HG03469 (cell line): ENCODE measurements at regions not wholly inside any gene's neighbourhood (a gene's known extent, or its start where the extent isn't known, plus 50 kb on each side); places are given as distances from the start of the nearest gene placed in this dataset.

Experiments
- ATAC-seq: cut with Tn5 transposase; IDR thresholded peaks from one replicate; pipeline ENCODE4 v1.9.1; 2021; ENCODE audit warnings: mild to moderate bottlenecking, moderate library complexity, moderate number of reproducible peaks; ENCODE audit not compliant: unreplicated experiment

DNA sequence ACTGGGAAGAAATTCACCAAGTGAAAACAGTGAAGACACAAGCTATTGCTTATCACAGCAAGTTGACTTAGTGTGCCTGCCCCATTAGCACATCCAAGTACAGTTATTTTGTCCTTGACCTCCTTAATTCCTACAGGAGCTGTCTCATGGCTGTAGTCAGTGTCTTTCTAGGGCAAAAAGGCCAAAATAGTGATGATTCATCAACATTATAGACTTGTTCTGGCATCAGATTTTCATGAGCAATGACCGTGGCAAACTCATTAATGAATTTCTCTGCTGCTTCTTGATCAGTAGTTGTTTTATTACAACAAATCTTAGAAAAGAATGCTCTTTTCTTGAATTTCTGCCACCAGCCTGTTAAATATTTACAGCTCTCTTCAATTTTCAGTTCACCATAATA, 1169.3 kb upstream of the DDX18 start:
- no peak for ATAC-seq

DNA sequence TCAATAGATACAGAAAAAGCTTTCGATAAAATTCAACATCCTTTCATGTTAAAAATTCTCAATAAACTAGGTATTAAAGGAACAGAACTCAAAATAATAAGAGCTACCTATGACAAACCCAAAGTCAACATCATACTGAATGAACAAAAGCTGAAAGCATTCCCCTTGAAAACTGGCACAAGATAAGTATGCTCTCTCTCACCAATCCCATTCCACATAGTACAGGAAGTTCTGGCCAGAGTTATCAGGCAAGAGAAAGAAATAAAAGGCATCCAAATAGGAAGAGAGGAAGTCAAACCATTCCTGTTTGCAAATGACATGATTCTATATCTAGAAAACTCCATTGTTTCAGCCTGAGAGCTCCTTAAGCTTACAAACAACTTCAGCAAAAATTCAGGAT, 1145.8 kb upstream of the DDX18 start:
- ATAC-seq: no peak

DNA sequence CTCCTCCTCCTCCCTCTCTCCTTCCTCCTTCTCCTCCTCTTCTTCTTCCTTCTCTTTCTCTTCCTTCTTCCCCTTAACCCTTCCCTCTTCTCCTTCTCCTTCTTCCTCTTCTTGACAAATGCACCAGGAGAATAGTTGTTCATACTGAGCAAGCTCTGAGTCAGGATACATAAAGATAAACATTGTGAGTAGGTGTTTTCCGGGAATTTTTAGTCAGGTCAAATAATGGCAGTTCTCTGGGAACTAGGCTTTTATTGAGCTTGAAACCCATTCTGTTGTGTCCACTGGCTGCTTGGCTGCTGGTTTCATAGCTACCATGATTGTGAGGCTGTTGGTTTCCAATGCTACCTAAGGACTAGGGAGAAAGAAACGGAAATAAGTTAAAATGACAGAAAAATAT, 1144.7 kb upstream of the DDX18 start:
- no peak for ATAC-seq

DNA sequence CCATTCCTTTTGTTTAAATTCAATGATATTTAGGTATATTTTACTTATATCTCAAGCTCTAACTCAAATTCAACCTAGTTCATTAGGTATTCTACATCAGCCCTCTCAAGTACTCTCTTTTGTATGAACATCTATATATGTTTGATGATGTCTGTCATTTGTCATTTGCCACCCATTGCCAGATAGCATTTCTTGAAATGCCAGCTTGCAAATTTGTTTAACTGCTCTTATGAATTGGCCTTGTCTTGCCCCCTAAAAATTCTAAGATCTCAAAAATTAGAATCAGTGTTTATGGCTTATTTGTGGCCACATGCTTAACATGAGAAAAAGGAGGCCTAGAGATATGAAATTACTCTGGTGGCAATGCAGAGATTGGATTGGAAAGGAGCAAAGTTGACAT, 1140.3 kb upstream of the DDX18 start:
- no peak for ATAC-seq

DNA sequence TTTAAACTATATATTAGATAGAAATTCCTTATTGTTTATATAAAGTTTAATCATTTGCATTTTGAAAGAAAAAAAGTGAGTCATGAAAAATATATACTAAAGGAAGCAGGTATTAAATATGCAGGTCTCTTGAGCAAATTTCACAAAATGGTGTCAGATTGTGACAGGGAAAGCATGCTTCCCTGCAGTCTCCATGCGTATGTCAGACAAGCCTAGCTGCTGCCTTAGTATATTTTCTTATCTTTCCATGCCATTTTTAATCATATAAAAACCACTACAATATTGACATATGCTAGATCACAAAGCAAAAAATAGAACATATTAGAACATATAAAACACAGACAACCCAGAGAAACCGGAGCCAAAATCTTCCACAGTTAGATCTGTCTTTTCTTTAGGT, 1137.7 kb upstream of the DDX18 start:
- no peak for ATAC-seq

DNA sequence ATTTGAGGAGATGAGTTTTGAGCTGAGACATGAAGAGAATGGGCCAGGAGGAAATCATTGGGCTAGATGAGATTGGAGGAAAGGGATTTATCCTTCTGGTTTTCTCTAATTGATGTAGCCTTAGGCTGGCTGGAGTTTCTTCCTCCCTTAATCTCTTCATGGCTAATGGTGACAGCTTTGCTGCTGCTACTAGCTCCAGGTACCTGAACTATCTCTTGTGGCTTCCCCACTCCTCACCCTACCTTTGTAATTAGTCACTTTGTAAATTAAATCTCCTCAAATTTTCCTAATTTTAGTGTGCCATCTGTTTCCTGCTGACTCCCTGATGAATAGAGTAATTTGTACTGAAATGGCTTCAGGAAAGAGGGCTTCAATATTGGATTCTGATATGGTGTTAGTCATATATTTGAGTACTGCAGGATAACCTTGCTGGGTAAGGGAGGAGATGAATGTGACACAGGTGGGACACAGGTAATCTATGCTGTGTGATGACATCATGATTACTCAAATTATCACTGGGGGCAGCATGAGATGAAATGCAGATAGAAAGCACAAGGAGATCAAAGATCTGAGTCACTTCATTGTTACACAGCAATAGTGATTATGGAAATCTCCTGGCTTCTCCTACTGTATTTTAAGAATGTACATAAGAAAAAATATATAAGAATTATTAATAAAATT, 1134.1 kb upstream of the DDX18 start:
- ATAC-seq: no peak

DNA sequence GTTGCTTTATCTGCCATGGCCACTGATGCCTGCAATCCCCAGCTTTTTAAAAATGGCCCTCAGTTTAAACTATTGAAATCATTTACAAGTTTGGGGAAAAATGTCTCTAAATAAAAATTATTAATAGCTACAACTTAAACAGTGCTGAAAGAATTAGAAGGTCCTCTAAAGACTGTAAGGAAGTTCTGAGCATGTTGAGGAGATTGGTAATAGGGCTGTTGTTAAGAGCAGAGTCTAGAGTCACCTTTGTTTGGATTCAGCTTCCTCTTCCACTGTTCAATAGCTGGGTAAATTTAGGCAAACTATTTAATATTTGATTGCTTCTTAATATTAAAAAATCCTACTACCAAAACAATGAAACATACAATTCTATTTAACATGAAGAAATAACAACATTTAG, 1127.1 kb upstream of the DDX18 start:
- ATAC-seq: no peak

DNA sequence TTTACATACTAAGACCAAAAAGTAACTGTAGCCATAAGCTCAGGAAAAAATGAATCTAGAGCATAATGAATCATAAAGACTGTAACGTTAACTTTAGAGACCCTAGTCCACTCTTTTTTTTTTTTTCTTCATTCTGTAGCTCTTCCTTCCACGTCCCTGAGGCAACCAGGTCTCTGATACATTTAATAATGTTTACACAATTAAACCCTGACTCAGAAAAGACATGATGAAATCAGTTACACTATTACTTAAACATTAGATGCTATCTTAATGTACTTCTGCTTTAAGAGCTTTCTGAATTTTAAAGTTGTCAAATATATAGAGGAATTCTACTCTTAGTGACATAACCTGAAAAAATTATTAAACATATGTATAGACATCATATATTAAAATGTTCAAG, 1121.5 kb upstream of the DDX18 start:
- no peak for ATAC-seq

DNA sequence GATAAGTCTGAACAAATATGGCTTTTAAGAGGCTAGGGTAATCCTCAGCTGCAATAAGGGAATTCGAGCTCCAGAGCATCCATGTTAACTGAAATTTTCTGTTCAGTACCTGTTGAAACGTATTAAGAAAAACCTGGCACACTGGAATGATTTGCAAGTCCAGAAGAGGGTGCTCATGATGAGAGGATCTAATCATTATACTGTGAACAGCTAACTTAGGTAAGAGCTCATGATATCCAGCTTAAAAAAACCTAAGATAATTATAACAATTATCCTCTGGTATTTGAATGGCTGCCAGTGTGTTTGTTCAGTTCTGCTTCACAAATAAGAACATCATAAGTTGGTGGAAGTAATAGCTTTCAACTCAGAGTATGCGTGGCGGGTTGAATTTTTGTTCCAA, 1118.3 kb upstream of the DDX18 start:
- ATAC-seq: no peak

DNA sequence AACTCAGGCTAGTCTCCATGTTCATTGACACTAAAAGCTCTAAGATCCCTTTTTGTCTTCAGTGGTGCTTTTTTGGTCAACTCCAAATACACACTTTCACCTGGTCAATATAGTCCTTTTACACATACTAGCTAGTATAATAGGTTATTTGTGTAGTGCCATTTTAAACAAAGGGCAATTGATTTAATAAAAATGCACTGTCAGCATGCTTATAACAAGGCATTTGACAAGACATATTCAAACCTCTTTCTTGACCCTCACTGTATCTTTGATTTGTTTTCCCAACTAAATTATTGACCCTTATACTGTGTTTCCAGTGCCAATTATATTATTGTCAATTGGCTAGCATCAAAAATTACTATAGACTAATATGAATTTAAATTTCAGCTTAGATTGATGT, 1117.6 kb upstream of the DDX18 start:
- ATAC-seq: no peak

DNA sequence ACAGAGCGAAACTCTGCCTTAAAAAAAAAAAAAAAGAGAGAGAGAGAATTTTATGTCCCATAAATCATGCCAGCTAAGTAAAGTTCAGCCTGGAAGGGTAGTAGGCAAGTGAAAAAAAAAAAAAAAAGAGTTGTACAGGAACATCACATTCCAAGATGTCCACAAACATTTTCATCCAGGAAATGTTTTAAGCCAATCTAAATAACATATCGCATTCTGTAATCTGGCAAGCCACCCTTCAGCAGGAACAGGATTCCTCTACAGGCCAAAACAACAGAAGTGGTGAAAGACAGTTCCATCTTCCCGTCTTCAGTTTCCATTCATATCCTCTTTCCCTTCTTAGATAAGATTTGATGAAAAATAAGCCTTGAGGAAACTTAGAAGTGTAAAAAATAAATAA, 1108.1 kb upstream of the DDX18 start:
- ATAC-seq: no peak

DNA sequence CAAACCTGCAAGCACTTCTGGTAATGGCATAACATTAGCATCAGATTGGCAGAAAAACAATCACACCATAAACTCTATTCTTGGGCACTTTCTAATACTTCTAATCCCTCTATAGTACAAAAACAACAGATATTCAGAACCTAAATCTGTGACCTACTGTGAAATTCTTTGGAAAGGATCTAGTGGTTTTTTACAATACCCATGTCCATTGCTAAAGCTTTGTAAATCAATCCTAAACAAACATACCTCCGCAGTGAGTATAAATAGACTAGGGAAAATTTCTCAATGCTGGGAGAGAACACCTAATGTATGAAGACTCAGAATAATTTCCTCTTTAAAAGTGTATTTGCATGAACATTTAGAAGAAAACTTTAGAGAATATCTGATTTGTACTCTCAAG, 1098.5 kb upstream of the DDX18 start:
- ATAC-seq: no peak

DNA sequence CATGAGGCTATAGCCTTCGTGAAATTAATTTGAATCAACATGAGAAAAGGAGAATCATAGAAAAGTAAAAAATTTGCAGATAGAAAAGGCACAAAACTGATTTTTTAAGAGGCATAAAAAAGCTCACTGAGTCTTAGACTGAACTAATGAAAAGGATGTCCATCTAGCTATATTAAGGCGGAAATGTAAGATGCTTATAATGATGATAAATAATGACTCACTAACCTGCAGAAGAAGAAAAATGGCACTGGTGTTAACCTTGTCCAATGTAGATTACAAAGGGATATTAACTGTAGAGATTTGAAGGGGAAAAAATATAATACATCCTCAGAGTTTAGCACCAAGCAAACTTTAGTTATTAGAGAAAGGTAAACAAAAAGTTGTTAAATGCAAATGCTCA, 1098.0 kb upstream of the DDX18 start:
- no peak for ATAC-seq

DNA sequence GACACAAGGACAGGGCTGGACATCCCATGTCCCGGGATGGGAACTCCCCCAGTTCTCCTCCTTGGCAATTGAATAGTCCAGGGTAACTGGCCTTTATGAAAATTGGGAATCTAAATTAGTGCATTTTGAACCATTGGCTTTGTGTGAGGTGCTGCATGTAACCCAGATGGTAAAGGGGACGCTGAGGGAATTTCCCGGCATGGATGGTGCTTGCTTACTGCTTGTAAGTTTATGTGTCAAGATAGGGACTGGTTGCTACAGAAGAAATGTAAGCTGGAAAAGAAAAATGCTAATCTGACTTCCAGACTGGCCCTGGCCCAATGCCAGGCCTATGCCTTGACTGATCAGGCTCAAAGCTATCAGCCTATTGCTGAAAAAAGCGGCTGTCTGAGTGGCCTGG, 1096.7 kb upstream of the DDX18 start:
- ATAC-seq: no peak

DNA sequence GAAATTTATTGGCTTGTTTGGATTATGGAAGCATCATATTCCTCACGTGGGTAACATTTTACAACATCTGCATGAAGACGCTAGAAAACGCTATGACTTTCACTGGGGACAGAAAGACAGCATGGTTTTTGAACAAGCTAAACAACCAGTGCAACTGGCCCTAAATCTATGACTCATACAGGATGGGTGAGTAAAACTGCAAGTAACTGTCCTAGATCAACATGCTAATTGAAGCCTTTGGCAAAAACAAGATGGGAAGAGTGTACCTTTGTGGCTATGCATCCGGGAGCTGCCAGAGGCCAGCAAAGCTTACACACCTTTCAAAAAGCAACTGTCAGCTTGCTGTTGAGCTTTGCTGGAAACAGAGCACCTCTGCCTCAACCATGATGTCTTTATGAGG, 1096.0 kb upstream of the DDX18 start:
- ATAC-seq: no peak

DNA sequence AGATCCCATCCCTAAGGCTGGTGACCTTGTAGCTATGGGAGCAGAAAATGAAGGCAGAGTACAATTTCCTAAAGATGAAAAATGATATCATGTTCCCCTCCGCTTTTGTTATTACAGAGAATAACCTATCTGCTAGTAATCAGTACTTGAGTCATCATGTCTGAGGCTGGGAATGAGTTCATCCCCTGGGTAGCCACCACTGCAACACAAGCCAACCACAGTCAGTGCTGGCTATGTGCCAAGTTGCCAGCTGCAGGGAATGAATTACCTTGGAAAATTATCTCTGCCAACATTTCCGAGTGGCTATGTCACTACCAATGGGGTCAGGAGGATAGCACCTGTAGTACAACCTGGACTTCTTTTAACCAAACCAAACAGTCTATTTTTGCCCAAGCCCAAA, 1094.7 kb upstream of the DDX18 start:
- no peak for ATAC-seq

DNA sequence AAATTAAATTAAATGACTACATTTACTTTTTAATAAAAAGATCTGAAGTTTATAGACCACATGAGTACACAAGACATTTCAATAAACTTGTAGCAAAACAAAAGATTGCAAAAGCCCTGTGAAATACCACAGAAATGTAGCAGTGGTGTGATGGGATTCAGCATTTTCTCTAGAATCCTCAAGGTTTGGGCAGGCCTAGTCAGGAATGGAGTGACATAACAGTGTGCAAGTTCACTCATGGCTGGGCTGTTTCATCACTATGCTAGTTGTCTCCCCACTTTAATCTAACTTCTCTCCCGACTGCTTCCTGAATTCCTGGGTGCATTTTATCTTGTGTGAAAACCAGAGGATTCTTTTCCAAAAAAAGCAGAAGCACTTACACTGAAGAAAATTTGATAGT, 1089.9 kb upstream of the DDX18 start:
- ATAC-seq: no peak

DNA sequence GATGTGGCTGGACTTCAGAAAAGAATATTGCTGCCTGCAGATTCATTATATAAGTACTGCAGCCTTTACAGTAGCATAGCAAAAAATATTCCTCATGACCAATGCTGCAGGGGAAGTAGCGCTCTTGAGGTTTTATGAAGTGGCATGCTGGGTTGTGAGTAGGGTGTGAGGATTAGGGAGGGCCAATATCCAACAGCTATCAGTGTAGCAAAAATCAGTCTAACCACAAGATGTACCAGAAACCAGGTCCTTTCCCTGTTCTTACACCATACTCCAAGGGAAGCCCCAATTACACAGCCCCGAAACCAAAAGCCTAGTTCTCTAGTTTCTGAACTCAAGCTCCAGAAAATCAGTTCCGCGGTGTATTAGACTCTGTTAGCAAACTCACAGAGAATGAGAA, 1082.2 kb upstream of the DDX18 start:
- no peak for ATAC-seq

DNA sequence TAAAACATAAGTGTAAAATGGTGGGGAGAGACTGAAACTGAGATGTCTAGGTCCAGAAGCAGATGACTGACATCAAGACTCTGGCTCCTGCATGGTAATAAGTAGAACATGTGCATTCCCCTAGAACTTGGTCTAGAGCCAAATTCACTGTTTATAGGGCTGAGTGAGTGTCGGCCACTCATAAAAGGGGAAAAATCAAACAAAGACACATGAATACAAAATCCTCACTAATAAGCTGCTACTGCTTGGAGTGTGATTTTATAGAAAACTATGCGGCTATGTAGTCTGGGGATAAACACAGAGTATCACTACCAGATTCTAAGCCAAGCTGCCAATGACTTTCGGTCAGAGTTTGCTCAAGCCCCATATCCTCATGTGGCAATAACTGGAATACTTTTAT, 1080.8 kb upstream of the DDX18 start:
- ATAC-seq: no peak

DNA sequence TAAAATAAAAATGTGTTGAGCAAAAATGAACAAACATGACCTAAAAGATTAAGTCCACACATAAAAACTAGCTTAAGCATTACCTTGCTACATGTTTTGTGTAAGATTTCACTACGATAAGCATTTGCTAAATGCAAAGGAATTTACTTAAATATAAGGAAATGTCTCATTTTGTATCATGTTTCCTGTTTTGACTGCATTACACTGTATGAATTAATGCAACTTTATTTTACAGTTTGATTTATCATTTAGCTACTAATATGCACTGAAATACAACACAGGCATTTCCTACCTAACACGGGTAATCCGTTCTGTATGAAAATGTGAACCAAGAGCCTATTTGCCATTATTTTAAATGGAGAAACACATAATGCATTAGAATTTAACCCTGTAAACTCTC, 1076.5 kb upstream of the DDX18 start:
- ATAC-seq: no peak

DNA sequence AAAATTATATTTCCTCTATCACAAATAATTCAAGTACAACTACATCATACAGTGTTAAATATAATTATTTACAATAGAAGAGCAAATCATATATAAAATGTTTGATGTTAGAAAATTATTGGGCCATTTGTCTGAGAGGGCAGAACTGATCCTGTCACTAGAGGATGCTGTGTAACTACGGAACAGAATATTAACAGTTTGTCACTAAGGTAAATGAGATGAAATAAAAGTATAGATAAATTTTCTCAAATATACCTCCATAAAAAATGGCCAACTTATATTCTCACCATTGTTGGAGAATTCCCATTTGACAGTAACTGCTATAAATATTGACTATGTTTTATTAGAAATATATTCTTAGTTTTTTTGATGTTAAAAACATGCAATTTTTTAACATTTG, 1067.4 kb upstream of the DDX18 start:
- ATAC-seq: no peak

DNA sequence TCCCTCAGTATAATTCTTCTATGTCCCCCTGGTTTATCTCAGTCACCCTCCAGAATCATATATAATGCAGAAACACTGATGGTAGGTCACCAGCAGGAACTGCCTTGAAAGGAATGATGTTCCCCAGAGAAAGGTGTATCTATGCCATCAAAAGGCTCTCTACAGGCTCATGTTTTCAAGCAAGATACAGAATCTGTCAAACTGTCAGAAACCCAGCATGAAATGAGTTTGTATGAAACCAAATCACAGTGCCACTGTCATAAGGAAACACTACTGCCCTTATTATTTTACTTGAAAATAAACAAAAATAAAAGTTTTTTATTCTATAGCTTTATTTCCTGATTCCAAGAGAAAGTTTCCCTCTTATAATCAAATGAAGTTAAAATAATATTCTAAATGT, 1064.5 kb upstream of the DDX18 start:
- ATAC-seq: no peak

DNA sequence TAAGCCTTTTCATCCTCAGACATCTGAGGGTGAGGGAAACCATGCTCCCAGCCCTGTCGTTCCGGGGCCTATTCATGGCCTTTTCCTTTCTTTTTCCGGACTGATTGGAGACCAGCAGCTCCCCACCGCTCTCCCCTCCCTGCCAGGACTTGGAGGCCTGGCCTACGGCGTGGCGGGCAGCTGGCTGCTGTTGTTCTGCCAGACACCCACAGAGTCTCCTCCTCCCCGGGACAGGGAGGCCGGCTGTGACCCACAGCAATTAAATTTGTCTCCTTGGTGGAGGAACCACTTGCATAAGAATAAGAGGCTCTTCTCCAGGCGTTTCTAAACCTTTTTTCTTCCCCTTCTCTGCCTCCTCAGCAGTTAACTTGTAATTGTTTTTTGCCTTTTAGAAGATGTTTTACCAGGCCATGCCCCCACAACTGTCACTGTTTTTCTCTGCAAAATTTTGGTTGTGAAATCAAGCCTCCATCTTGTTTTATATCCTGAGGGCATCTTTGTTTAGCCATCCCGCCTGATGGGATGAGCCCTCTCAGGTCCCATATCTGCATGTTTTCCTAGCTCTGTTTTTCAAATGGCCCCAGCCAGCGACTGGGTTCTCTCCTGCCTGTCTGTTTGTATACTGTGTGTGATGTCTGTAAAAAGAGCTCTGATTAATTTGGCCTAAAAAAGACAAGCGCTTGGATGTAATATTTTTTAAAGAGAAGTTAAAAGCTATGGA, 1060.0 kb upstream of the DDX18 start:
- no peak for ATAC-seq
